ENCODE measurements at regions not wholly inside any gene's neighbourhood (a gene's known extent, or its start where the extent isn't known, plus 50 kb on each side); places are given as distances from the start of the nearest gene placed in this dataset.

GRCh38 chrX:39927380-39927779 is 170.4 kb downstream of the BCOR start:
- no peak for TF ChIP-seq CTCF (IDR thresholded peaks at IDR 0.05; ENCODE audit: insufficient read depth in 1 of 2, low read depth in 1 of 2, low read length in 1 of 2, severe bottlenecking in 1 of 2, unreplicated experiment in 1 of 2)
- Mint-ChIP-seq H3K27ac (ENCODE audit: unreplicated experiment) (no peak overlapping the region), H3K27me3 (ENCODE audit: insufficient read depth, unreplicated experiment) (no peaks in the 10 kb centered on the region)

GRCh38 chrX:39928704-39929378 is 168.9 kb downstream of the BCOR start:
- Mint-ChIP-seq H3K27ac (ENCODE audit: unreplicated experiment) (peak overlapping the region; percentile 79), H3K9me3 (ENCODE audit: unreplicated experiment) (no peaks in the 10 kb centered on the region), H3K27me3 (ENCODE audit: insufficient read depth, unreplicated experiment) (no peaks in the 10 kb centered on the region), H3K36me3 (ENCODE audit: insufficient read depth, unreplicated experiment) (no peaks in the 10 kb centered on the region), H3K4me1 (ENCODE audit: low read depth, unreplicated experiment) (peaks cover 7% of the 10 kb centered on the region), H3K4me3 (ENCODE audit: unreplicated experiment) (no peak overlapping the region)
- ChIA-PET CTCF (no interaction called here), POLR2A (no interaction called here)
- no peak for TF ChIP-seq CTCF (IDR thresholded peaks at IDR 0.05; ENCODE audit: insufficient read depth in 1 of 2, low read depth in 1 of 2, low read length in 1 of 2, severe bottlenecking in 1 of 2, unreplicated experiment in 1 of 2)
- BruUV-seq (replicated peaks): no TSS peak
- no peaks in the 10 kb centered on the region for H3K4me1 ChIP-seq
- no peaks in the 10 kb centered on the region for H3K27me3 ChIP-seq (replicated peaks; ENCODE audit: control insufficient read depth, insufficient read depth, low read length)
- DNase-seq: peak; percentile 24 to 51
- intact Hi-C loops (cut with micrococcal nuclease; ENCODE audit: unreplicated experiment): no loop called here
- H3K4me3 ChIP-seq (ENCODE audit: low read depth, low read length): no peak overlapping the region
- H3K9me3 ChIP-seq: no peaks in the 10 kb centered on the region
- H3K36me3 ChIP-seq (ENCODE audit: control insufficient read depth, insufficient read depth, low read length): no peaks in the 10 kb centered on the region

More at GRCh38 chrX:39927380-39927779, 170.4 kb downstream of the BCOR start:
- no peak for DNase-seq
- ChIA-PET POLR2A (no interaction called here), CTCF (no interaction called here)
- BruUV-seq (replicated peaks): no TSS peak
- Histone ChIP-seq H3K36me3 (ENCODE audit: control insufficient read depth, insufficient read depth, low read length) (no peaks in the 10 kb centered on the region), H3K9me3 (no peaks in the 10 kb centered on the region), H3K4me3 (ENCODE audit: low read depth, low read length) (no peak overlapping the region), H3K4me1 (no peaks in the 10 kb centered on the region), H3K27me3 (replicated peaks; ENCODE audit: control insufficient read depth, insufficient read depth, low read length) (no peaks in the 10 kb centered on the region)
- intact Hi-C loops (cut with micrococcal nuclease; ENCODE audit: unreplicated experiment): no loop called here
- Mint-ChIP-seq H3K4me1 (ENCODE audit: low read depth, unreplicated experiment) (peaks cover 7% of the 10 kb centered on the region), H3K9me3 (ENCODE audit: unreplicated experiment) (no peaks in the 10 kb centered on the region), H3K4me3 (ENCODE audit: unreplicated experiment) (no peak overlapping the region), H3K36me3 (ENCODE audit: insufficient read depth, unreplicated experiment) (no peaks in the 10 kb centered on the region)

- Histone ChIP-seq H3K36me3 (ENCODE audit: control insufficient read depth, insufficient read depth, low read length) (no peaks in the 10 kb centered on the region), H3K4me1 (no peaks in the 10 kb centered on the region), H3K9me3 (no peaks in the 10 kb centered on the region), H3K4me3 (ENCODE audit: low read depth, low read length) (no peak overlapping the region), H3K27me3 (replicated peaks; ENCODE audit: control insufficient read depth, insufficient read depth, low read length) (no peaks in the 10 kb centered on the region)
- Mint-ChIP-seq H3K27me3 (ENCODE audit: insufficient read depth, unreplicated experiment) (no peaks in the 10 kb centered on the region), H3K36me3 (ENCODE audit: insufficient read depth, unreplicated experiment) (no peaks in the 10 kb centered on the region), H3K27ac (ENCODE audit: unreplicated experiment) (no peak overlapping the region), H3K4me3 (ENCODE audit: unreplicated experiment) (no peak overlapping the region), H3K9me3 (ENCODE audit: unreplicated experiment) (no peaks in the 10 kb centered on the region), H3K4me1 (ENCODE audit: low read depth, unreplicated experiment) (peaks cover 7% of the 10 kb centered on the region)
- no peak for DNase-seq
- BruUV-seq (replicated peaks): no TSS peak
- no peak for TF ChIP-seq CTCF (IDR thresholded peaks at IDR 0.05; ENCODE audit: insufficient read depth in 1 of 2, low read depth in 1 of 2, low read length in 1 of 2, severe bottlenecking in 1 of 2, unreplicated experiment in 1 of 2)
- ChIA-PET CTCF (no interaction called here), POLR2A (no interaction called here)
- intact Hi-C loops (cut with micrococcal nuclease; ENCODE audit: unreplicated experiment): no loop called here
Observed at GRCh38 chrX:39929379-39930025, 168.3 kb downstream of the BCOR start.

Data from Caco-2 (cell line).